GM19452 (cell line): ENCODE measurements at regions not wholly inside any gene's neighbourhood (a gene's known extent, or its start where the extent isn't known, plus 50 kb on each side); places are given as distances from the start of the nearest gene placed in this dataset.
"Not testable (repeated sequence)": the region's sequence is repeated elsewhere in the genome, so short reads cannot be mapped to it uniquely, and the experiment has no call there.

Source experiments
- ATAC-seq: cut with Tn5 transposase; IDR thresholded peaks from one replicate; pipeline ENCODE4 v1.9.1; 2021; ENCODE audit not compliant: unreplicated experiment

DNA sequence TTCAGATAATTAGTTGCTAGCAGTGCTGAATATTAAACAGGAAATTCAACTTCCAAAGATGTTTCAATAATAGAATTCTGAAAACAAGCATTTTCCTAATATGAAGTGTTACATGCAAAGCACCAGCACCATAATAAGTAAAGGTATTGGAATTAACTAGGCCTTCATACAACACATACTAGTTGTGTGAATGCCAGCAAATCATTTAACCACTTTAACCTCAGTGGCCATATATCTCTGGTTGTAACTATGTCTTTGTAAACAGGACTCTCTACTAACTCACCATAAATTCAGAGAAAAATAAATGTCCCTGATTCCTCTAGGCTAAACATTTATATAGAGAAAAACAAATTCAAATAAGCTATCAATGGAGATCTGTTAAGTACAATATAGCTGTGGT is 65.1 kb upstream of the NBPF26 start:
- ATAC-seq: not testable (repeated sequence)

DNA sequence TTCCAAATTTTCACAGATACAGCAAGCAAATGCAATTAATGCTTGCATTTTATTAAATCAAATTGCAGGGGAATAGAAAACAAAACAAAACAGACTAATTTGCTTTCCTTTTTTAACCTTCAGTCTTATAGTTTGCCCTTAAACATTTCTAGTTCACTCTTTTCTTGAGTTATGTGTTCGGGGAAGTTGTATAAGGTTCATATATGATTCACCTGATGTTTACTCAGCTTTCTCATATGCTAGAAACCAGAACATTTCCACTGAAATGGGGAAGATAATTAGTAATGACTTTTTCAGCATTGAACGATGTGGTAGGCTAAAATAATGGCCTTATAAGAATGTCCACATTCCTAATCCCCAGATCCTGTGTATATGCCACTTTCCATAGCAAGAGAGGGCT is 64.6 kb upstream of the NBPF26 start:
- ATAC-seq: not testable (repeated sequence)

DNA sequence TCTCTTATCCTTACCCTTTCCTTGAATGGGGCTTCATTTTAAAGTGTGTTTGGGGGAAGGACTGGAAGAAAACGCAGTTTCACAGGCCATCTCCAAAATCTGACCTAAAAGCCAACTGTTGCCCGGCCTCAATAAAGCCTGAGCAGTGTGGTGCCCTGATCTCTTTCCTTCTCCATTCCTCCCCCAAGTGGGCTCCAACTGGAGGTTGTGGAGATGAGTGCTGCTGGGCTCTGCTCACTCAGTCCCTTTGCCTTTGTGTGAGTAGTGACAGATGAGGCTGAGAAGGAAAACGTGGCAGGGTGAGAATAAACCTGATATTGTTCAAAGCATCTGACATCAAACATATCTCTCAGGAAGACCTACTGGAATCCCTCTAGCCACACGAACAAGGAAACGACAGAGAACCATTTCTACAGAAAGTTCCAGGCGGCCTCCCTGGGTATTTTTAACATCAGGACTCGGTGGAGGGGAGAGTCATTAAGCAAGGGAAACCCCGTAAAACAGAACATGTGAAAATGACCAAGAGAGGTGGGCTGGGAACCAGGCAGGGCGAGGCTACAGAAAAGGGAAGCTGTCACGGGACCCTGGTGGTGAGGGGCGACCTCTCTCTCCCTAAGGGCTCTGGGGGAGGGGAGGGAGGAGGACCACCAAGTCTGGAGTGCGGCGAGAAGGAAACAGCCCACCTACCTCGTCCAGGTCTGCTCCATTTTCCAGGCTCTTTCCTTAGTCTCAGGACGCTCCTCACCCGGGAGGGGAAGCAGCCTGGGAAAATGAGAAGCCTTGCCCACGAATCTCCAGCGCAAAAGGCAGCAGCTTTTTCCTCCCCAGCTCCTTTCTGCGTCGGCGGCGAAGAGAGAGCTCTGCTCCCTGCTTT is 59.1 kb upstream of the NBPF26 start:
- ATAC-seq: not testable (repeated sequence)

DNA sequence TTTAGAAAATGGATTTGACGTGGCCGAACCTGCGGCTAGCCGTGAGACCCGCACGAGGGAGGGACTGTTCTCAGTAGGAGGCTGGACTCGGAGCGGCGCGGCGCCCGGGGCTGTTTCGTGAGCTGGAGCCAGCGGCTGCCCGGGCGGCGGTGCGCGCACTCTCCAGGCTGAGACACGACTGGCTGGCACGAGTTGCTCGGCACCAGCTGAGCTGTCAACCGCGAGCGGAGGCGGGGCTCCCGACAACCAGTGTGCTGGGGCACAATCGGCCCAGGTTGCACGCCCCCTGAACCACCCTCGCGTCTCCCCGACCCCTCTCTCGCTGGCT is 58.5 kb upstream of the NBPF26 start:
- not testable (repeated sequence) for ATAC-seq

DNA sequence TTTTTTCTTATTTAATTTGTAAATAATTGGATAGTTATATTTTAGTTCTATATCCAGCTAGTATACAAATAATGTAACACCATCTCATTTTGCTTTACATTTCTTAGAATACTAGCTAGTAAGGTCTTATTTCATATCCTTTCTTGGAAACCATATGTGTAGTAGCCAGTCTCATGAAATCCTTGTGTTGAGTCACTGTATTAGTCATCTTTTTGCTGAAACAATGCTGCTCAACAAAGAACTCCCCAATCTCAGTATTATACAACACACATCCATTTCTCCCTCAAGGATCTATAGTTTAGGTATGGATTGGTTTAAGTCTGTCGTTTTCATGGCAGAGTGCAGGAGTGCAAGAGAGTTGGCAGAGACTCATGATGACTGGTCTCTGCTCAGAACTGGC is 55.6 kb upstream of the NBPF26 start:
- not testable (repeated sequence) for ATAC-seq
